NCI-H2171 (cell line): ENCODE measurements at regions not wholly inside any gene's neighbourhood (a gene's known extent, or its start where the extent isn't known, plus 50 kb on each side); places are given as distances from the start of the nearest gene placed in this dataset.
A peak's percentile ranks its signal among the peaks of the same experiment; 100 is the strongest.

Source experiments
- DNase-seq: peaks from one replicate; lab custom pipeline; 2025; lab: John Stamatoyannopoulos, UW

- DNase-seq = no peak
Measured at GRCh38 chr1:54497338-54497737, 50.7 kb upstream of the ACOT11 start.

- no peak for DNase-seq
Measured at GRCh38 chr1:54495954-54496353, 52.1 kb upstream of the ACOT11 start.

GRCh38 chr1:54493608-54494007 is 54.4 kb upstream of the ACOT11 start:
- DNase-seq = no peak

GRCh38 chr1:54490361-54491248 is 57.4 kb upstream of the ACOT11 start:
- peak; percentile 90 for DNase-seq

- DNase-seq = no peak
Measured at GRCh38 chr1:54489627-54490250, 58.3 kb upstream of the ACOT11 start.

GRCh38 chr1:54488779-54489626 is 59.0 kb upstream of the ACOT11 start:
- peak; percentile 79 for DNase-seq

- DNase-seq = peak; percentile 82
Measured at GRCh38 chr1:54488065-54488750, 59.8 kb upstream of the ACOT11 start.

GRCh38 chr1:54487571-54488050 is 60.4 kb upstream of the ACOT11 start:
- no peak for DNase-seq

- DNase-seq = no peak
Measured at GRCh38 chr1:54486907-54487306, 61.1 kb upstream of the ACOT11 start.

- DNase-seq = peak; percentile 32
Measured at GRCh38 chr1:54485416-54485815, 62.6 kb upstream of the ACOT11 start.

GRCh38 chr1:54483875-54484437 is 64.1 kb upstream of the ACOT11 start:
- no peak for DNase-seq

GRCh38 chr1:54481201-54481884 is 66.7 kb upstream of the ACOT11 start:
- DNase-seq = no peak

- DNase-seq = no peak
Measured at GRCh38 chr1:54480525-54480848, 67.5 kb upstream of the ACOT11 start.

GRCh38 chr1:54479841-54480524 is 68.0 kb upstream of the ACOT11 start:
- DNase-seq = no peak

GRCh38 chr1:54479251-54479650 is 68.8 kb upstream of the ACOT11 start:
- DNase-seq = no peak

- DNase-seq = no peak
Measured at GRCh38 chr1:54477153-54477561, 70.9 kb upstream of the ACOT11 start.

- DNase-seq = no peak
Measured at GRCh38 chr1:54476530-54477109, 70.4 kb upstream of the SSBP3 start.

GRCh38 chr1:54475946-54476516 is 69.8 kb upstream of the SSBP3 start:
- DNase-seq = peak; percentile 51

- peak; percentile 83 for DNase-seq
Measured at GRCh38 chr1:54475357-54475881, 69.2 kb upstream of the SSBP3 start.
